DND-41 (cell line): ENCODE measurements at regions not wholly inside any gene's neighbourhood (a gene's known extent, or its start where the extent isn't known, plus 50 kb on each side); places are given as distances from the start of the nearest gene placed in this dataset.

Experiments
- ATAC-seq: fragments of 200-7000 bp; cut with Tn5 transposase; 3 replicates; pipeline ENCODE4 v1.9.1; 2021; ENCODE audit warnings: low read depth; ENCODE audit not compliant: insufficient read depth
- DNase-seq: peaks from one replicate; pipeline ENCODE4 v3.0.0-alpha.2; 2020
- H2AFZ ChIP-seq: 2 replicates; pipeline ENCODE4 v1.6.0; 2012; ENCODE audit warnings: low read depth, low read length
- H3K27ac ChIP-seq: 2 replicates; pipeline ENCODE4 v1.5.1; 2012; ENCODE audit warnings: low read length, inconsistent platforms
- H3K27me3 ChIP-seq: fragments of 200-600 bp; sonication (generic); 2 replicates; pipeline ENCODE4 v1.6.0; 2012; ENCODE audit warnings: low read length, mild to moderate bottlenecking, inconsistent platforms; ENCODE audit not compliant: insufficient read depth, poor library complexity
- H3K36me3 ChIP-seq: 2 replicates; pipeline ENCODE4 v1.5.1; 2012; ENCODE audit warnings: low read length, inconsistent platforms; ENCODE audit not compliant: insufficient read depth
- H3K4me1 ChIP-seq: 2 replicates; pipeline ENCODE4 v1.5.1; 2012; ENCODE audit warnings: mild to moderate bottlenecking, low read length; ENCODE audit not compliant: insufficient read depth
- H3K4me2 ChIP-seq: 2 replicates; pipeline ENCODE4 v1.6.0; 2012; ENCODE audit warnings: mild to moderate bottlenecking, moderate library complexity, low read length, inconsistent platforms; ENCODE audit not compliant: insufficient read depth
- H3K4me3 ChIP-seq, 2 experiments: fragments of 200-600 bp in 1 of 2; shearing (Covaris generic) in 1 of 2; 2 replicates each; pipeline ENCODE4 v1.5.1; 2012 to 2016; ENCODE audit warnings: inconsistent platforms in 2 of 2, low read length in 2 of 2, mild to moderate bottlenecking in 2 of 2, low read depth in 1 of 2, moderate library complexity in 1 of 2
- H3K79me2 ChIP-seq: 2 replicates; pipeline ENCODE4 v1.6.0; 2012; ENCODE audit warnings: low read length, inconsistent platforms; ENCODE audit not compliant: insufficient read depth
- H3K9ac ChIP-seq: 2 replicates; pipeline ENCODE4 v1.6.0; 2012; ENCODE audit warnings: low read depth, mild to moderate bottlenecking, inconsistent platforms, low read length, moderate library complexity
- H3K9me3 ChIP-seq: 2 replicates; pipeline ENCODE4 v1.5.1; 2012; ENCODE audit warnings: low read length, moderate library complexity, mild to moderate bottlenecking, inconsistent platforms; ENCODE audit not compliant: insufficient read depth, severe bottlenecking
- H4K20me1 ChIP-seq: 2 replicates; pipeline ENCODE4 v1.6.0; 2012; ENCODE audit warnings: low read length; ENCODE audit not compliant: insufficient read depth
- EZH2 ChIP-seq: IDR thresholded peaks from 3 replicates; pipeline ENCODE4 v1.6.1; 2012; ENCODE audit warnings: borderline replicate concordance, low read depth, mild to moderate bottlenecking, moderate library complexity, low read length, inconsistent platforms; ENCODE audit not compliant: severe bottlenecking
- TF ChIP-seq, protein P1 (sequence below): IDR thresholded peaks from 2 replicates; pipeline ENCODE4 v1.5.1; 2012; ENCODE audit warnings: borderline replicate concordance, low read length, moderate library complexity, mild to moderate bottlenecking; ENCODE audit not compliant: poor library complexity, severe bottlenecking; ENCODE audit errors: extremely low read depth

DNA sequence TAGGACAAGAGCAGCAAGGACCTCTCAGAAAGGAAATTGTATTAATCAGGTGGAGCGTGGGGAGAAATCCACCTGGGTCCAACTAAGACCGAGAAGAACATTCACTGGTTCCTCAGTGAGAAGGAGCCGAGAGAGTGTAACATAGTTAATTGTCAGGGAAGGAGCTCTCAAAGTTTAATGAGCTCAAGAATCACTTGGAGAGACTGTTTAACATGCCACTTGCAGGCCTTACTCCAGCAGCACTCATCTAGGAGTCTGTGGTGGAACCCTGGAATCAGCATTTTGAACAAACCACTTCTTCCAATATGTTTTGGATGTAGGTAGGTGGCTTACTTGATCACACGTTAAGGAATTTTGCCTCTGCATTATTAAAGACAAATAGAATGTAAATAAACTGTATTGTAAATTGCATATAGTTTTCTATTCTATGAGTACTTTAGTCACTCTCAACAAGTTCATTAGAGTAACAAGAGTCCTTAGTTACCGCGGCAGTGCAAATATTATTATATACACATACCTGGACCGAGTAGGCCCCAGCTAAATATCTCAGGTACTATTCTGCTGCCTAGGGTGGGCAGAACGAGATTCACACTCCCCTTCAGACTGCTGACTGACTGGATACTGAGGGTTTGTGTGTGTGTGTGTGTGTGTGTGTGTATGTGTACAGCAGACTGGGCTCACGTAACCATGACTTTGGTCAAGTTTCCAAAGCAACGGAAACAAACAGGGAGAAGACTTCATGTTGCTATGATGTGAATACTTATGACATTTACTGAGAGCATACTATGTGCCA lies 203.2 kb upstream of the USP24 start:
- no peaks in the 10 kb centered on the region for H3K27me3 ChIP-seq
- DNase-seq, result no peak
- no peak for ATAC-seq

DNA sequence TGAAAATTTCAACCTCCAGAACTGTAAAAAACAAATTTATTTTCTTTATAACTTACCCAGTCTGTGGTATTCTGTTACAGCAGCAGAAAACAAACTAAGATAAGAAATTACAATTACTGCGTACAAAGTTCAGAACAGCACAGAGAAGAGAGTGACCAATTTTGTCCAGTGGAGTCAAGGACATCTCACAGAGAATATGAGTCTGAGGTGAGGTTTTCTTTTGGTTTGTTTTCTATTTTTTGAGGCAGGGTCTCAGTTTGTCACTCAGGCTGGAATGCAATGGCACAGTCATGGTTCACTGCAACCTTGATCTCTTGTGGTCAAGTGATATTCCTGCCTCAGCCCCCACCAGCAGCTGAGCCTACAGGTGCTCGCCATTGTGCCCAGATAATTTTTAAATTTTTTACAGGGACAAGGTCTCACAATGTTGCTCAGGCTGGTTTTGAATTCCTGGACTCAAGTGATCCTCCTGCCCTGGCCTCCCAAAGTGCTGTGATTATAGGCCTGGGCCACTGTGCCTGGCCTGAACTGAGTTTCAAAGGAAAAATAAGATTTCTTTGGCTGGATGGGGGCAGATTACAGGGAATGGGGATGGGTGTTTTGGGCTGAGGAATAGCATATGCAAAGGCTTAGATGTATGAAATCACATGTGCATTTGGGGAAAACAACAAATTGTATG lies 201.1 kb upstream of the USP24 start:
- H4K20me1 ChIP-seq, result no peaks in the 10 kb centered on the region
- no peaks in the 10 kb centered on the region for H3K27me3 ChIP-seq
- no peak overlapping the region for H3K4me2 ChIP-seq
- no peak overlapping the region for H3K27ac ChIP-seq
- no peaks in the 10 kb centered on the region for H3K79me2 ChIP-seq
- DNase-seq (no peak), ATAC-seq (no peak)
- H3K9ac ChIP-seq, result no peak overlapping the region
- H3K4me3 ChIP-seq, result no peak overlapping the region
- TF ChIP-seq, protein P1, sequence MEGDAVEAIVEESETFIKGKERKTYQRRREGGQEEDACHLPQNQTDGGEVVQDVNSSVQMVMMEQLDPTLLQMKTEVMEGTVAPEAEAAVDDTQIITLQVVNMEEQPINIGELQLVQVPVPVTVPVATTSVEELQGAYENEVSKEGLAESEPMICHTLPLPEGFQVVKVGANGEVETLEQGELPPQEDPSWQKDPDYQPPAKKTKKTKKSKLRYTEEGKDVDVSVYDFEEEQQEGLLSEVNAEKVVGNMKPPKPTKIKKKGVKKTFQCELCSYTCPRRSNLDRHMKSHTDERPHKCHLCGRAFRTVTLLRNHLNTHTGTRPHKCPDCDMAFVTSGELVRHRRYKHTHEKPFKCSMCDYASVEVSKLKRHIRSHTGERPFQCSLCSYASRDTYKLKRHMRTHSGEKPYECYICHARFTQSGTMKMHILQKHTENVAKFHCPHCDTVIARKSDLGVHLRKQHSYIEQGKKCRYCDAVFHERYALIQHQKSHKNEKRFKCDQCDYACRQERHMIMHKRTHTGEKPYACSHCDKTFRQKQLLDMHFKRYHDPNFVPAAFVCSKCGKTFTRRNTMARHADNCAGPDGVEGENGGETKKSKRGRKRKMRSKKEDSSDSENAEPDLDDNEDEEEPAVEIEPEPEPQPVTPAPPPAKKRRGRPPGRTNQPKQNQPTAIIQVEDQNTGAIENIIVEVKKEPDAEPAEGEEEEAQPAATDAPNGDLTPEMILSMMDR, result no peak
- no peak for TF ChIP-seq EZH2
- H3K36me3 ChIP-seq, result no peaks in the 10 kb centered on the region
- H3K9me3 ChIP-seq, result no peaks in the 10 kb centered on the region
- no peak overlapping the region for H2AFZ ChIP-seq
- H3K4me1 ChIP-seq, result no peaks in the 10 kb centered on the region

More for the DNA sequence above, 203.2 kb upstream of the USP24 start:
- Histone ChIP-seq H3K9ac (no peak overlapping the region), H3K27ac (no peak overlapping the region), H3K4me2 (no peak overlapping the region), H3K79me2 (no peaks in the 10 kb centered on the region), H3K36me3 (no peaks in the 10 kb centered on the region), H4K20me1 (no peaks in the 10 kb centered on the region), H3K9me3 (peaks cover 2% of the 10 kb centered on the region), H2AFZ (no peak overlapping the region), H3K4me3 (no peak overlapping the region), H3K4me1 (no peaks in the 10 kb centered on the region)
- TF ChIP-seq EZH2, result no peak
- TF ChIP-seq, protein P1, result no peak

DNA sequence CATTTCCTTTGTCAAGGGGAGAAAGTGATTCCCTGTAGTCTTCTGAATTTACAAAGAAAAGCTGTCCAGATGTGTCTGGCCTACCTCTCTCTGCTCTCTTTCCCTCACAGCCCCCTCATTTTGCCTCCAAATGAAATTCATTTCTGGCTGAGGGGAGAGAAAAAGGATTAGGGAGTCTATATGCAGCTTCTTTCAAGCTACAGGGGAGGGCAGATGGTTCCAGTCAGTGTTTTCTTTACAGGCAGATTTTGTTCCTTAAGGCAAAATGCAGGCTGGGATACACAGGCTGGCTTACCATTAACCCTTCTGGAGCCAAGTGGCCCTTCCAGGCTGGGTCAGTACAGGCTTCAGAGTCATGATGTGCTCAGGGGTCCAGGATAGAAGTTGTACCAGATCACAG lies 198.1 kb upstream of the USP24 start:
- no peaks in the 10 kb centered on the region for H3K4me1 ChIP-seq
- ATAC-seq (no peak), DNase-seq (no peak)
- H4K20me1 ChIP-seq, result no peaks in the 10 kb centered on the region
- no peak overlapping the region for H3K9ac ChIP-seq
- no peak overlapping the region for H3K4me2 ChIP-seq
- TF ChIP-seq, protein P1, result no peak
- no peak for TF ChIP-seq EZH2
- H3K9me3 ChIP-seq, result no peaks in the 10 kb centered on the region
- H3K27me3 ChIP-seq, result no peaks in the 10 kb centered on the region
- H3K36me3 ChIP-seq, result no peaks in the 10 kb centered on the region
- no peak overlapping the region for H3K27ac ChIP-seq
- H3K79me2 ChIP-seq, result no peaks in the 10 kb centered on the region
- H3K4me3 ChIP-seq, result no peak overlapping the region
- no peak overlapping the region for H2AFZ ChIP-seq
